ENCODE measurements at regions not wholly inside any gene's neighbourhood (a gene's known extent, or its start where the extent isn't known, plus 50 kb on each side); places are given as distances from the start of the nearest gene placed in this dataset.

- TF ChIP-seq TCF12 (IDR thresholded peaks at IDR 0.05; ENCODE audit: low read depth) (no peak), USF1 (IDR thresholded peaks at IDR 0.05) (no peak), NFIC (IDR thresholded peaks at IDR 0.05) (no peak), RAD21 (IDR thresholded peaks at IDR 0.05; ENCODE audit: low read depth) (no peak), TAF1 (IDR thresholded peaks at IDR 0.05; ENCODE audit: low read depth) (no peak), YY1 (IDR thresholded peaks at IDR 0.05; ENCODE audit: low read depth) (no peak), ZBTB7A (IDR thresholded peaks at IDR 0.05; ENCODE audit: low read depth) (no peak), EP300 (IDR thresholded peaks at IDR 0.05; ENCODE audit: borderline replicate concordance) (no peak), MAX (IDR thresholded peaks at IDR 0.05) (no peak), CREB1 (IDR thresholded peaks at IDR 0.05; ENCODE audit: low read depth) (no peak), TEAD4 (IDR thresholded peaks at IDR 0.05) (no peak), EGR1 (IDR thresholded peaks at IDR 0.05) (no peak), REST (IDR thresholded peaks at IDR 0.05; ENCODE audit: low read depth) (no peak), CEBPB (IDR thresholded peaks at IDR 0.05) (no peak)
These were observed 312.3 kb upstream of the FAT3 start for GRCh38 chr11:91912322-91912721.

GRCh38 chr11:91906871-91907624 lies 317.6 kb upstream of the FAT3 start:
- TF ChIP-seq TAF1 (IDR thresholded peaks at IDR 0.05; ENCODE audit: low read depth): no peak
- no peak for TF ChIP-seq EGR1 (IDR thresholded peaks at IDR 0.05)
- TF ChIP-seq YY1 (IDR thresholded peaks at IDR 0.05; ENCODE audit: low read depth): no peak

GRCh38 chr11:91904792-91905785 lies 319.5 kb upstream of the FAT3 start:
- TF ChIP-seq EGR1 (IDR thresholded peaks at IDR 0.05) (no peak), FOXM1 (IDR thresholded peaks at IDR 0.05; ENCODE audit: borderline replicate concordance, low read depth) (no peak), TCF12 (IDR thresholded peaks at IDR 0.05; ENCODE audit: low read depth) (no peak), CEBPB (IDR thresholded peaks at IDR 0.05) (no peak), MAX (IDR thresholded peaks at IDR 0.05) (no peak), TAF1 (IDR thresholded peaks at IDR 0.05; ENCODE audit: low read depth) (no peak), ZBTB7A (IDR thresholded peaks at IDR 0.05; ENCODE audit: low read depth) (no peak), CREB1 (IDR thresholded peaks at IDR 0.05; ENCODE audit: low read depth) (no peak)

- TF ChIP-seq CEBPB (IDR thresholded peaks at IDR 0.05): no peak
- no peak for TF ChIP-seq EP300 (IDR thresholded peaks at IDR 0.05; ENCODE audit: borderline replicate concordance)
- no peak for TF ChIP-seq RAD21 (IDR thresholded peaks at IDR 0.05; ENCODE audit: low read depth)
These were observed 322.3 kb upstream of the FAT3 start for GRCh38 chr11:91902312-91902711.

GRCh38 chr11:91880660-91881059 lies 344.0 kb upstream of the FAT3 start:
- no peak for TF ChIP-seq MAX (IDR thresholded peaks at IDR 0.05)
- no peak for TF ChIP-seq FOXM1 (IDR thresholded peaks at IDR 0.05; ENCODE audit: borderline replicate concordance, low read depth)
- TF ChIP-seq USF1 (IDR thresholded peaks at IDR 0.05): no peak
- no peak for TF ChIP-seq EP300 (IDR thresholded peaks at IDR 0.05; ENCODE audit: borderline replicate concordance)
- TF ChIP-seq ZBTB7A (IDR thresholded peaks at IDR 0.05; ENCODE audit: low read depth): no peak
- no peak for TF ChIP-seq YY1 (IDR thresholded peaks at IDR 0.05; ENCODE audit: low read depth)
- no peak for TF ChIP-seq EGR1 (IDR thresholded peaks at IDR 0.05)
- no peak for TF ChIP-seq RAD21 (IDR thresholded peaks at IDR 0.05; ENCODE audit: low read depth)
- no peak for TF ChIP-seq CREB1 (IDR thresholded peaks at IDR 0.05; ENCODE audit: low read depth)
- no peak for TF ChIP-seq NFIC (IDR thresholded peaks at IDR 0.05)
- TF ChIP-seq TCF12 (IDR thresholded peaks at IDR 0.05; ENCODE audit: low read depth): no peak
- TF ChIP-seq TEAD4 (IDR thresholded peaks at IDR 0.05): no peak

GRCh38 chr11:91876746-91877145 lies 347.9 kb upstream of the FAT3 start:
- TF ChIP-seq RAD21 (IDR thresholded peaks at IDR 0.05; ENCODE audit: low read depth) (no peak), TAF1 (IDR thresholded peaks at IDR 0.05; ENCODE audit: low read depth) (no peak), CREB1 (IDR thresholded peaks at IDR 0.05; ENCODE audit: low read depth) (no peak), YY1 (IDR thresholded peaks at IDR 0.05; ENCODE audit: low read depth) (no peak), FOXM1 (IDR thresholded peaks at IDR 0.05; ENCODE audit: borderline replicate concordance, low read depth) (no peak), EGR1 (IDR thresholded peaks at IDR 0.05) (no peak), TCF12 (IDR thresholded peaks at IDR 0.05; ENCODE audit: low read depth) (no peak), TEAD4 (IDR thresholded peaks at IDR 0.05) (no peak), USF1 (IDR thresholded peaks at IDR 0.05) (no peak), MAX (IDR thresholded peaks at IDR 0.05) (no peak), ZBTB7A (IDR thresholded peaks at IDR 0.05; ENCODE audit: low read depth) (no peak), EP300 (IDR thresholded peaks at IDR 0.05; ENCODE audit: borderline replicate concordance) (no peak), NFIC (IDR thresholded peaks at IDR 0.05) (no peak), CEBPB (IDR thresholded peaks at IDR 0.05) (no peak), REST (IDR thresholded peaks at IDR 0.05; ENCODE audit: low read depth) (no peak)

Measured in Ishikawa (cell line).